GM12878 (cell line): ENCODE measurements at regions not wholly inside any gene's neighbourhood (a gene's known extent, or its start where the extent isn't known, plus 50 kb on each side); places are given as distances from the start of the nearest gene placed in this dataset.

ENCODE experiments used
- ATAC-seq: fragments of 200-7000 bp; cut with Tn5 transposase; 3 replicates; pipeline ENCODE4 v1.9.1; 2020; ENCODE audit warnings: mild to moderate bottlenecking, moderate library complexity
- BruUV-seq: library from RNA; stranded (reverse); fragments of 400-500 nt; replicated peaks from 2 replicates; lab custom pipeline; 2021; lab: Mats Ljungman, UMichigan
- CTCF ChIA-PET: fragments of 300-600 bp; sonication (Branson Sonifier 250); formaldehyde crosslinking; extraction: SDS; loops from one replicate; lab custom pipeline; 2021; ENCODE audit warnings: inconsistent platforms; lab: Yijun Ruan, JAX
- POLR2A ChIA-PET: fragments of 350-600 bp; formaldehyde crosslinking; extraction: SDS; loops from one replicate; lab custom pipeline; 2021; ENCODE audit warnings: inconsistent platforms; lab: Charles Lee
- RAD21 ChIA-PET: fragments of 300-600 bp; sonication (Branson Sonifier 250); formaldehyde crosslinking; loops from one replicate; lab custom pipeline; 2023; ENCODE audit warnings: antibody characterized with exemption; ENCODE audit not compliant: unreplicated experiment; lab: Charles Lee
- SMC1A ChIA-PET: fragments of 300-600 bp; sonication (Branson Sonifier 250); formaldehyde crosslinking; loops from one replicate; lab custom pipeline; 2023; ENCODE audit not compliant: unreplicated experiment, uncharacterized antibody; lab: Charles Lee
- DNase-seq: peaks from one replicate; pipeline ENCODE4 v3.0.0-alpha.2; 2011; ENCODE audit warnings: low read depth, low spot score
- FAIRE-seq: peaks from 3 replicates; lab custom pipeline; 2011; peaks lifted over from hg19 to GRCh38; lab: Jason Lieb, UNC
- H2AFZ ChIP-seq: 2 replicates; pipeline ENCODE4 v1.6.0; 2011; ENCODE audit warnings: low read depth, low read length, control low read depth; ENCODE audit not compliant: control insufficient read depth
- H3K27ac ChIP-seq: 2 replicates; pipeline ENCODE4 v1.5.1; 2011; ENCODE audit warnings: control low read depth; ENCODE audit not compliant: control insufficient read depth, insufficient read depth
- H3K27me3 ChIP-seq, 2 experiments: replicated peaks in 1 of 2; 2 replicates each; pipeline versions ENCODE4 v1.6.0 to v1.6.1; 2011; ENCODE audit warnings: low read length in 1 of 2; ENCODE audit not compliant: control insufficient read depth in 2 of 2, insufficient read depth in 2 of 2
- H3K36me3 ChIP-seq, 2 experiments: 2 replicates each; pipeline ENCODE4 v1.5.1; 2011; ENCODE audit warnings: low read length in 1 of 2; ENCODE audit not compliant: control insufficient read depth in 2 of 2, insufficient read depth in 2 of 2
- H3K4me1 ChIP-seq: 2 replicates; pipeline ENCODE4 v1.6.1; 2011; ENCODE audit warnings: mild to moderate bottlenecking, low read length, moderate library complexity, mixed read lengths; ENCODE audit not compliant: control insufficient read depth, insufficient read depth
- H3K4me2 ChIP-seq: 2 replicates; pipeline ENCODE4 v1.6.0; 2011; ENCODE audit warnings: control low read depth; ENCODE audit not compliant: control insufficient read depth, insufficient read depth
- H3K4me3 ChIP-seq: fragments of 200-600 bp; sonication (generic); 2 replicates; pipeline ENCODE4 v1.5.1; 2016
- H3K79me2 ChIP-seq: 2 replicates; pipeline ENCODE4 v1.6.0; 2011; ENCODE audit warnings: low read length; ENCODE audit not compliant: control insufficient read depth, insufficient read depth
- H3K9ac ChIP-seq: 2 replicates; pipeline ENCODE4 v1.8.0; 2011; ENCODE audit warnings: low read length, control low read depth, mixed read lengths; ENCODE audit not compliant: control insufficient read depth, insufficient read depth
- H3K9me3 ChIP-seq: replicated peaks from 3 replicates; pipeline ENCODE4 v1.5.1; 2011; ENCODE audit warnings: mild to moderate bottlenecking, low read length; ENCODE audit not compliant: control insufficient read depth, insufficient read depth
- H4K20me1 ChIP-seq: 2 replicates; pipeline ENCODE4 v1.6.0; 2011; ENCODE audit not compliant: control insufficient read depth, insufficient read depth
- BACH1 ChIP-seq: fragments of 450-650 bp; IDR thresholded peaks from 2 replicates; pipeline ENCODE4 v1.6.1; 2017; ENCODE audit warnings: mild to moderate bottlenecking, borderline replicate concordance
- E2F8 ChIP-seq: fragments of 450-650 bp; IDR thresholded peaks from 2 replicates; pipeline ENCODE4 v1.6.1; 2018; ENCODE audit warnings: mild to moderate bottlenecking, low read depth, moderate library complexity; ENCODE audit not compliant: partially characterized antibody
- FOS ChIP-seq: IDR thresholded peaks from 3 replicates; pipeline ENCODE4 v1.6.1; 2011; ENCODE audit warnings: borderline replicate concordance; ENCODE audit not compliant: insufficient read length; ENCODE audit errors: extremely low read depth
- HDAC2 ChIP-seq: fragments of 200-600 bp; sonication (generic); IDR thresholded peaks from 2 replicates; pipeline ENCODE4 v1.6.1; 2017
- LARP7 ChIP-seq: fragments of 450-650 bp; IDR thresholded peaks from 2 replicates; pipeline ENCODE4 v1.6.1; 2017; ENCODE audit warnings: mild to moderate bottlenecking
- MEF2A ChIP-seq: IDR thresholded peaks from 2 replicates; pipeline ENCODE4 v1.6.1; 2011; ENCODE audit warnings: low read depth, mild to moderate bottlenecking, low read length, moderate library complexity; ENCODE audit not compliant: insufficient read depth
- MLLT1 ChIP-seq: fragments of 450-650 bp; IDR thresholded peaks from 2 replicates; pipeline ENCODE4 v1.6.1; 2016; ENCODE audit warnings: mild to moderate bottlenecking
- MXI1 ChIP-seq: fragments of 150-350 bp; IDR thresholded peaks from 2 replicates; pipeline ENCODE4 v1.6.1; 2011; ENCODE audit warnings: low read depth, mild to moderate bottlenecking, inconsistent platforms, low read length, improper control_type of control experiment
- MYC ChIP-seq: IDR thresholded peaks from 2 replicates; pipeline ENCODE4 v1.6.1; 2011; ENCODE audit warnings: mild to moderate bottlenecking, low read length, moderate library complexity, inconsistent platforms; ENCODE audit not compliant: insufficient read depth, insufficient replicate concordance, insufficient read length, severe bottlenecking
- NR2C1 ChIP-seq: fragments of 450-650 bp; IDR thresholded peaks from 2 replicates; pipeline ENCODE4 v1.6.1; 2017; ENCODE audit warnings: antibody characterized with exemption, mild to moderate bottlenecking, moderate library complexity
- RELA ChIP-seq: fragments of 450-650 bp; IDR thresholded peaks from 2 replicates; pipeline ENCODE4 v1.8.0; 2014; ENCODE audit warnings: borderline replicate concordance; ENCODE audit not compliant: partially characterized antibody
- TCF12 ChIP-seq: IDR thresholded peaks from 2 replicates; pipeline ENCODE4 v1.6.1; 2011; ENCODE audit warnings: low read depth, mild to moderate bottlenecking, low read length
- WRNIP1 ChIP-seq: IDR thresholded peaks from 2 replicates; pipeline ENCODE4 v1.6.1; 2011; ENCODE audit warnings: low read depth, low read length, improper control_type of control experiment, borderline replicate concordance
- ZBTB40 ChIP-seq: fragments of 450-650 bp; IDR thresholded peaks from 2 replicates; pipeline ENCODE4 v1.6.1; 2016; ENCODE audit warnings: mild to moderate bottlenecking, moderate library complexity, borderline replicate concordance
- ZSCAN29 ChIP-seq: fragments of 450-650 bp; IDR thresholded peaks from 2 replicates; pipeline ENCODE4 v1.6.1; 2017; ENCODE audit warnings: mild to moderate bottlenecking, moderate library complexity
- in situ Hi-C: fragments of 300-500 bp; cut with MboI; formaldehyde crosslinking; loops from 9 replicates; pipeline ENCODE4 v1.14.3; 2018; ENCODE audit warnings: mixed read lengths
- intact Hi-C: fragments of 100-400 bp; cut with micrococcal nuclease; formaldehyde crosslinking; loops from one replicate; pipeline ENCODE4 v1.14.2; 2022; ENCODE audit not compliant: unreplicated experiment

- FAIRE-seq: no peak
- H3K27ac ChIP-seq: no peak overlapping the region
Observed at GRCh38 chr1:189435398-189435797, 1042.3 kb downstream of the BRINP3 start.

More at GRCh38 chr1:189435398-189435797, 1042.3 kb downstream of the BRINP3 start:
- Histone ChIP-seq H3K9me3 (no peaks in the 10 kb centered on the region), H4K20me1 (no peaks in the 10 kb centered on the region), H3K4me2 (no peak overlapping the region), H2AFZ (no peak overlapping the region), H3K36me3 (no peaks in the 10 kb centered on the region), H3K4me1 (no peaks in the 10 kb centered on the region), H3K9ac (no peak overlapping the region), H3K27me3 (no peaks in the 10 kb centered on the region), H3K4me3 (no peak overlapping the region), H3K79me2 (no peaks in the 10 kb centered on the region)
- BruUV-seq: no TSS peak
- ATAC-seq (no peak), DNase-seq (no peak)
- RAD21 ChIA-PET: no interaction called here
- POLR2A ChIA-PET: no interaction called here
- SMC1A ChIA-PET: no interaction called here
- intact Hi-C loops: no loop called here
- in situ Hi-C loops: no loop called here
- CTCF ChIA-PET: no interaction called here
- TF ChIP-seq NR2C1 (no peak), ZSCAN29 (no peak), HDAC2 (no peak), MXI1 (no peak), MEF2A (no peak), FOS (no peak), E2F8 (no peak), MYC (no peak), ZBTB40 (no peak), WRNIP1 (no peak), MLLT1 (no peak), RELA (no peak), LARP7 (no peak), BACH1 (no peak), TCF12 (no peak)
- TF ChIP-seq, all 136 proteins: peak for 0
